ENCODE measurements at regions not wholly inside any gene's neighbourhood (a gene's known extent, or its start where the extent isn't known, plus 50 kb on each side); places are given as distances from the start of the nearest gene placed in this dataset.

GRCh38 chr12:40577834-40578233 is 114.4 kb upstream of the CNTN1 start:
- no peaks in the 10 kb centered on the region for H3K9me3 ChIP-seq (ENCODE audit: control insufficient read depth, low read depth, low read length)
- 100% methylated on average over 1 of the region's 1 CpG for WGBS (ENCODE audit: insufficient coverage, low lambda C conversion rate)
- no peaks in the 10 kb centered on the region for H3K27me3 ChIP-seq (ENCODE audit: control insufficient read depth, insufficient read depth, low read length)
- H3K27ac ChIP-seq (ENCODE audit: low read length): no peak overlapping the region
- no peak overlapping the region for H3K4me3 ChIP-seq (ENCODE audit: low read length)
- no peaks in the 10 kb centered on the region for H3K4me1 ChIP-seq (ENCODE audit: control insufficient read depth, insufficient read depth, low read length)
- DNase-seq: no peak
- no peaks in the 10 kb centered on the region for H3K36me3 ChIP-seq (ENCODE audit: control insufficient read depth, insufficient read depth, low read length)

- H3K4me1 ChIP-seq (ENCODE audit: control insufficient read depth, insufficient read depth, low read length): no peaks in the 10 kb centered on the region
- no peaks in the 10 kb centered on the region for H3K27me3 ChIP-seq (ENCODE audit: control insufficient read depth, insufficient read depth, low read length)
- H3K27ac ChIP-seq (ENCODE audit: low read length): no peak overlapping the region
- DNase-seq: no peak
- 100% methylated on average over 1 of the region's 1 CpG for WGBS (ENCODE audit: insufficient coverage, low lambda C conversion rate)
- H3K9me3 ChIP-seq (ENCODE audit: control insufficient read depth, low read depth, low read length): no peaks in the 10 kb centered on the region
- H3K4me3 ChIP-seq (ENCODE audit: low read length): no peak overlapping the region
- H3K36me3 ChIP-seq (ENCODE audit: control insufficient read depth, insufficient read depth, low read length): no peaks in the 10 kb centered on the region
Measured at GRCh38 chr12:40579687-40580086, 112.6 kb upstream of the CNTN1 start.

- no CpG with 5 or more reads among the region's 2 CpGs for WGBS (ENCODE audit: insufficient coverage, low lambda C conversion rate)
- Histone ChIP-seq H3K27me3 (ENCODE audit: control insufficient read depth, insufficient read depth, low read length) (no peaks in the 10 kb centered on the region), H3K9me3 (ENCODE audit: control insufficient read depth, low read depth, low read length) (no peaks in the 10 kb centered on the region), H3K4me3 (ENCODE audit: low read length) (no peak overlapping the region), H3K4me1 (ENCODE audit: control insufficient read depth, insufficient read depth, low read length) (no peaks in the 10 kb centered on the region), H3K27ac (ENCODE audit: low read length) (no peak overlapping the region), H3K36me3 (ENCODE audit: control insufficient read depth, insufficient read depth, low read length) (no peaks in the 10 kb centered on the region)
- DNase-seq: no peak
Measured at GRCh38 chr12:40580346-40580745, 111.9 kb upstream of the CNTN1 start.

- no CpG with 5 or more reads among the region's 1 CpG for WGBS (ENCODE audit: insufficient coverage, low lambda C conversion rate)
- H3K27ac ChIP-seq (ENCODE audit: low read length): no peak overlapping the region
- no peak overlapping the region for H3K4me3 ChIP-seq (ENCODE audit: low read length)
- no peaks in the 10 kb centered on the region for H3K4me1 ChIP-seq (ENCODE audit: control insufficient read depth, insufficient read depth, low read length)
- H3K27me3 ChIP-seq (ENCODE audit: control insufficient read depth, insufficient read depth, low read length): no peaks in the 10 kb centered on the region
- H3K9me3 ChIP-seq (ENCODE audit: control insufficient read depth, low read depth, low read length): no peaks in the 10 kb centered on the region
- H3K36me3 ChIP-seq (ENCODE audit: control insufficient read depth, insufficient read depth, low read length): no peaks in the 10 kb centered on the region
- no peak for DNase-seq
Measured at GRCh38 chr12:40581889-40582288, 110.3 kb upstream of the CNTN1 start.

- DNase-seq: no peak
- Histone ChIP-seq H3K36me3 (ENCODE audit: control insufficient read depth, insufficient read depth, low read length) (no peaks in the 10 kb centered on the region), H3K9me3 (ENCODE audit: control insufficient read depth, low read depth, low read length) (no peaks in the 10 kb centered on the region), H3K27ac (ENCODE audit: low read length) (no peak overlapping the region), H3K27me3 (ENCODE audit: control insufficient read depth, insufficient read depth, low read length) (no peaks in the 10 kb centered on the region), H3K4me3 (ENCODE audit: low read length) (no peak overlapping the region), H3K4me1 (ENCODE audit: control insufficient read depth, insufficient read depth, low read length) (no peaks in the 10 kb centered on the region)
Measured at GRCh38 chr12:40583743-40584142, 108.5 kb upstream of the CNTN1 start.

- no peaks in the 10 kb centered on the region for H3K27me3 ChIP-seq (ENCODE audit: control insufficient read depth, insufficient read depth, low read length)
- H3K27ac ChIP-seq (ENCODE audit: low read length): no peak overlapping the region
- no peaks in the 10 kb centered on the region for H3K4me1 ChIP-seq (ENCODE audit: control insufficient read depth, insufficient read depth, low read length)
- WGBS (ENCODE audit: insufficient coverage, low lambda C conversion rate): 40% methylated on average over 1 of the region's 2 CpGs
- H3K9me3 ChIP-seq (ENCODE audit: control insufficient read depth, low read depth, low read length): peaks cover 2% of the 10 kb centered on the region
- no peak overlapping the region for H3K4me3 ChIP-seq (ENCODE audit: low read length)
- DNase-seq: no peak
- no peaks in the 10 kb centered on the region for H3K36me3 ChIP-seq (ENCODE audit: control insufficient read depth, insufficient read depth, low read length)
Measured at GRCh38 chr12:40584763-40585162, 107.5 kb upstream of the CNTN1 start.

- Histone ChIP-seq H3K4me1 (ENCODE audit: control insufficient read depth, insufficient read depth, low read length) (no peaks in the 10 kb centered on the region), H3K9me3 (ENCODE audit: control insufficient read depth, low read depth, low read length) (peaks cover 5% of the 10 kb centered on the region), H3K4me3 (ENCODE audit: low read length) (no peak overlapping the region), H3K36me3 (ENCODE audit: control insufficient read depth, insufficient read depth, low read length) (no peaks in the 10 kb centered on the region), H3K27ac (ENCODE audit: low read length) (no peak overlapping the region), H3K27me3 (ENCODE audit: control insufficient read depth, insufficient read depth, low read length) (no peaks in the 10 kb centered on the region)
- no peak for DNase-seq
Measured at GRCh38 chr12:40586823-40587222, 105.4 kb upstream of the CNTN1 start.

GRCh38 chr12:40587421-40587820 is 104.8 kb upstream of the CNTN1 start:
- Histone ChIP-seq H3K4me3 (ENCODE audit: low read length) (no peak overlapping the region), H3K27me3 (ENCODE audit: control insufficient read depth, insufficient read depth, low read length) (no peaks in the 10 kb centered on the region), H3K36me3 (ENCODE audit: control insufficient read depth, insufficient read depth, low read length) (no peaks in the 10 kb centered on the region), H3K4me1 (ENCODE audit: control insufficient read depth, insufficient read depth, low read length) (no peaks in the 10 kb centered on the region), H3K9me3 (ENCODE audit: control insufficient read depth, low read depth, low read length) (peaks cover 5% of the 10 kb centered on the region), H3K27ac (ENCODE audit: low read length) (no peak overlapping the region)
- DNase-seq: no peak

GRCh38 chr12:40587970-40588369 is 104.3 kb upstream of the CNTN1 start:
- no peak for DNase-seq
- H3K27me3 ChIP-seq (ENCODE audit: control insufficient read depth, insufficient read depth, low read length): no peaks in the 10 kb centered on the region
- WGBS (ENCODE audit: insufficient coverage, low lambda C conversion rate): no CpG with 5 or more reads among the region's 3 CpGs
- no peak overlapping the region for H3K27ac ChIP-seq (ENCODE audit: low read length)
- H3K4me1 ChIP-seq (ENCODE audit: control insufficient read depth, insufficient read depth, low read length): no peaks in the 10 kb centered on the region
- peaks cover 5% of the 10 kb centered on the region for H3K9me3 ChIP-seq (ENCODE audit: control insufficient read depth, low read depth, low read length)
- H3K4me3 ChIP-seq (ENCODE audit: low read length): no peak overlapping the region
- no peaks in the 10 kb centered on the region for H3K36me3 ChIP-seq (ENCODE audit: control insufficient read depth, insufficient read depth, low read length)

GRCh38 chr12:40597133-40597532 is 95.1 kb upstream of the CNTN1 start:
- Histone ChIP-seq H3K27me3 (ENCODE audit: control insufficient read depth, insufficient read depth, low read length) (no peaks in the 10 kb centered on the region), H3K9me3 (ENCODE audit: control insufficient read depth, low read depth, low read length) (no peaks in the 10 kb centered on the region), H3K4me3 (ENCODE audit: low read length) (no peak overlapping the region), H3K36me3 (ENCODE audit: control insufficient read depth, insufficient read depth, low read length) (no peaks in the 10 kb centered on the region), H3K27ac (ENCODE audit: low read length) (no peak overlapping the region), H3K4me1 (ENCODE audit: control insufficient read depth, insufficient read depth, low read length) (no peaks in the 10 kb centered on the region)
- DNase-seq: no peak
- WGBS (ENCODE audit: insufficient coverage, low lambda C conversion rate): 40% methylated on average over 1 of the region's 3 CpGs

GRCh38 chr12:40598073-40598472 is 94.2 kb upstream of the CNTN1 start:
- WGBS (ENCODE audit: insufficient coverage, low lambda C conversion rate): 80% methylated on average over 2 of the region's 2 CpGs
- Histone ChIP-seq H3K4me3 (ENCODE audit: low read length) (no peak overlapping the region), H3K9me3 (ENCODE audit: control insufficient read depth, low read depth, low read length) (no peaks in the 10 kb centered on the region), H3K27ac (ENCODE audit: low read length) (no peak overlapping the region), H3K36me3 (ENCODE audit: control insufficient read depth, insufficient read depth, low read length) (no peaks in the 10 kb centered on the region), H3K27me3 (ENCODE audit: control insufficient read depth, insufficient read depth, low read length) (no peaks in the 10 kb centered on the region), H3K4me1 (ENCODE audit: control insufficient read depth, insufficient read depth, low read length) (no peaks in the 10 kb centered on the region)
- no peak for DNase-seq
